NK-92 treated with Interleukin-12 subunit alpha and Interleukin-12 subunit beta, amount 100 ng/mL, for 24 hours (cell line): ENCODE measurements at regions not wholly inside any gene's neighbourhood (a gene's known extent, or its start where the extent isn't known, plus 50 kb on each side); places are given as distances from the start of the nearest gene placed in this dataset.
"Not testable (repeated sequence)": the region's sequence is repeated elsewhere in the genome, so short reads cannot be mapped to it uniquely, and the experiment has no call there.

Experiments
- DNase-seq: peaks from one replicate; lab custom pipeline; 2025; lab: John Stamatoyannopoulos, UW

DNA sequence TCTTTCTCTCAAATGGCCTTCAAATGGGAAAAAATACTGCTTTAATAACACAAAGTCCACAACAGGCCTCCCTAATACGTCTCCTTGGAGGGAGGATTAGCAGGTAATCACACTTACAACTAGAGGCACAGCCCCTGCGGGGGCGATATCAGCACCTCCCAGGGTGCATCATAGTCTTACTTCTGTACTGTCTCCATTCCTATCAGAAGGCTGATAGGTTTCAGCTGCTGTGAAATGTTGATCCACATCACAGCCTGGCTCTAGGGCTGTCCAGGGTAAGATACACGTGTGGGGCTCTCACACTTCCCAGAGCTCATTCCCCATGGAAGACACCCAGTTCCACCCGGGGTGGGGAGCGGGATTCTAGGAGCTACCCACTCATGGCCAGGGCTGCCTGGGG is 139.1 kb upstream of the SFSWAP start:
- DNase-seq = no peak

DNA sequence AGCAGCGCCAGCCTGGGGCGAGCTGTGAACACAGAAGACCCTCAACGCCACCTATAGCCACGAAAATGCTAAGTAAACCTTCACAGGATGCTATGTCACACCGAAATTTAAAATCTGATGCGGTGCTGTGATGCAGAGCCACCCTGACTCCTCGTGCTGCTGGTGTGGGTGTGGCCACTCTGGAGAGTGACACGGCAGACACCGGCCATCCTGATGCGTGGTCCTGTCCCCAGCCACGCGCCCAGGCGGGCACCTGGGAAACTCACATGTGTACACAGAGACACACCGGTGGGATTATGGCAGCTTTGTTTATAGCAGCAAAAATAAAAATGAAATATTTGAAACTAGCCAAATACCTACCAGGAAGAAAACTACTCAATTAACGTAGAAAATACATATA is 138.3 kb upstream of the SFSWAP start:
- DNase-seq = no peak

DNA sequence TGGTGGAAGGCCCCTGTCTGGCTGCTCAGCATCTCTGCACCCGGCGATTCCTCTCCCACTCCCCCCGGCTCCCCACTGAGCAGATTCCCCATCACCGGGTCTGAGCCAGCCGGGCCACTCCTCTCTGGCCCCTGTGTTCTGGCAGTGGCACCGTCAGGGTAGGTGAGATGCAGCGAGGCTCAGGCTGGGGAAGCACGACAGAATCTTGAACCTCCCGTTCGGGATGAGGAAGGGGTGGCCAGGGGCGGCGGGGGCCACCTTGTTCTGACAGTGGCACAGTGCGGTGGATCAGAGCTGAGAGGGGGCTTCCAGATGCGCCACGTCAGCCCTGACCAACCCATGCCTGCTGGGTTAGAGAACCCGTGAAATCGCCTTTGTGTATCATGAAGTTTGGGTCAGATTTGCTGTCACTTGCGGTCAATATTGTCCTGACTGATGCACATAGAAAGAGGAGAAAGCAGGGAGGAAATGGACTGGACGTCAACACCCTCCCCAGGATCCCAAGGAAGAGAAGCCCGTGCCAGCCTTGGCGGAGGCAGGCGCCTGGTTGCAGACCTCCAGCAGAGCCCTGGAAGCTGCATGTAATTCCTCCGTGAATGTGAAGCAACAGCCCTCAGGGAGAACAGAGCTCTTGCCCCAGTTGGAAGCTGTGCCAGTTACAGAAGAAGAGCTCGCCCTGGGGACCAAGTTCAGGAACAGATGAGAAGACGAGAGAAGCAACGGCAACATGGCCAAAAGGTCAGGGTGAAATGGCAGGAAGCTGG is 137.1 kb upstream of the SFSWAP start:
- DNase-seq = no peak

DNA sequence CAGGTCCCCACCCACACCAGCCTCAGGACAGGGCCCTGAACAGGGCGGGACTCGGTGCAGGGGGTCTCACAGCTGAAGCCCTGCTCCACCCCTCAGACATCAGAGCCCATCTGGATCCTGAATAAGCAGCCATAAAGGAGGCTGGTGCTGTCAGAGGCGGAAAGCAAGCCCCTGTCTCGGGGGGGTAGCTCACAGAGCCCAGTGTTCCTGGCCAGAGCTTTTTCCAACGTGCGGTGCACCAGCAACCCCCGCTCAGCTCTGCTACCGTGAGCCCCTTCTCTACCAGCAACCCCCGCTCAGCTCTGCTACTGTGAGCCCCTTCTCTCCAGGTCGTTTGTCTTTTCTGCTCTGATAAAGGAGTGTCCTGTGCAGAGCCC is 136.5 kb upstream of the SFSWAP start:
- no peak for DNase-seq

DNA sequence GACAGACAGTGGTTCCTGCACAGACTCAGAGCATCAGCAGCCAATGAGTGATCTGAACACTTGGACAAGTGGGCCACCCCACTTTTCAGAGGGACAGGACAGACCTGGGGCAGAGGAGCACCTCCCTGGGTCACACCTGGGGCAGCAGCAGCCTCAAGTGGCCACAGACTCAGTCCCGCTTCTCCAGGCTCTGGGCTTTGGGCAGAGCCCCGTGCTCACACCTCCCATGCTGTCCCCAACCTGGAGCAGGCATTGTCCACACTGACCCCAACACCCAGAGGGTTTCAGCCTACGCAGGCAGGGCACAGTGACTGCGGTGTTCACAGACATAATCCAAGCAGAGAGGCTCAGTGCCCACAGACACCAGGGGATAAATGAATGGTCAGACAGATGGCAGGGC is 135.5 kb upstream of the SFSWAP start:
- no peak for DNase-seq

DNA sequence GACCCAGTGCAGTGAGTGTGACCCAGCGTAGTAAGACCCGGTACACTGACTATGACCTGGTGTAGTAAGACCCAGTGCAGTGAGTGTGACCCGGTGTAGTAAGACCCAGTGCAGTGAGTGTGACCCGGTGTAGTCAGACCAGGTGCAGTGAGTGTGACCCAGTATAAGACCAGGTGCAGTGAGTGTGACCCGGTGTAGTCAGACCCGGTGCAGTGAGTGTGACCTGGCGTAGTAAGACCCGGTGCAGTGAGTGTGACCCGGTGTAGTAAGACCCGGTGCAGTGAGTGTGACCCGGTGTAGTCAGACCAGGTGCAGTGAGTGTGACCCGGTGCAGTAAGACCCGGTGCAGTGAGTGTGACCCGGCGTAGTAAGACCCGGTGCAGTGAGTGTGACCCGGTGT is 134.2 kb upstream of the SFSWAP start:
- DNase-seq = not testable (repeated sequence)

DNA sequence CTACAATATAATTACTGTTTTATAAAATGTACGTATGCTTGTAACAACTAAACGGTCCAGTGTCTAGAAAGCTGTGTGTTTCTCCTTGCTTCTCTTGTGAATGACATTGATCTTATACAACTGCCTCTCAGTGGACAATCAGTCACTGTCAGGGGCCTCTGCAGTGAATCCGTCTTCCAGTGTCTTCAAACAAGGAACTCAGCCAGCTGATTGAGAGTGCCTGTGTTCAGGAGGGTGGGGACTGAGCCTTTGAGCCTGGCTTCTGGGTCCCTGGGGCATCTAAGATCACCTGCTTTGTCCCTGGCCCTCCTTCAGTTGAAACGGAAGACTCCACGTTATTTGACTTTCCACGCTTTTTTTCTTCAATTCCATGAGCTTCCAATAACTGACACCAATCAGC is 133.1 kb upstream of the SFSWAP start:
- no peak for DNase-seq

DNA sequence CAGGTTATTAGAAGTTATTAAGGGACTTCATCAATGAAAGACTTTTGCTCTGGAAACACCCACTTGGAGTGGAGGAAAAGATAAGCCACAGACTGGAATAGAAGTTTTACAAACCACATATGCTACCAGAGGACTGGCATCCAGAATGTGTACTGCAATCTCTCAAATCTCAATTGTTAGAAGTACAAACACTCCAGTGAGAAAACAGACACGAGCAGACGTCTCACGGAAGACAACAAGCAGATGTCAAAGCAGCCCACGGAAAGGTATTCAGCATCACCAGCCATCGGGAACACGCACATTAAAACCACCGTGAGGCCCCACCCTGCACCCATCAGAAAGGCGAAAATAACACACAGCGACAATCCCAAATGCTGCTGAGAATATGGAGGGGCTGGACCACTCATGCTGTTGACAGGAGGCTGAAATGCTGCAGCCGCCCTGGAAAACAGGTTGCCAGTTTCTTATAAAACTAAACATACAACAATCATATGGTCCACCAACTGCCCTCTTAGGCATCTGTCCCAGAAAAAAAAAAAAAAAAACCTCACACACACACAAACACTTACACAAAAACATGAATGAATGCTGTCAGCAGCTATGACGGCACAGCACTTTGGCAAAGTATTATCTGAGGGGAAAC is 131.9 kb upstream of the SFSWAP start:
- DNase-seq = no peak

DNA sequence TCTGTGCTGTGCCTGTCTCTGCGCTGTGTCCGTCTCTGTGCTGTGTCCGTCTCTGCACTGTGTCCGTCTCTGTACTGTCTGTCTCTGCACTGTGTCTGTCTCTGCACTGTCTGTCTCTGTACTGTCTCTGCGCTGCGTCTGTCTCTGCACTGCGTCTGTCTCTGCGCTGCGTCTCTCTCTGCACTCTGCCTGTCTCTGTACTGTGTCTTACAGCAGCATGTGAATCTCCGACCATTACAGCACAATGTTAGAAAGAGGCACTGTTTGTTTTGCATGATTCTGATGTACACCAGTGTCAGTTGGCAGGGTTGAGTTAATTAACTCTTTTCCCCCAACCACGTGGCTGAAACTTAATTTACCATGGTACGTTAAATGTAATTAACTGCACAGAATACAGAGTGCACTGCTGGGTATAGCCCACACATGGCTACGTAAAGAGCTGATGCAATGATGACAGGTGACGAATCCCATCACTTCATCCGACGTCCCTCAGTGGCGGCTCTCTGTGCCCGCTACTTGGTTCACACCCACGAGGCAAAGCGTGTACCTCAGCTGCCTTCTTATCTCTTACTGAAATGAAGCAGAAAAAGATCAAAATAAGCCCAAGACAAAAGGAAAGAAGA is 127.7 kb upstream of the SFSWAP start:
- DNase-seq = no peak

DNA sequence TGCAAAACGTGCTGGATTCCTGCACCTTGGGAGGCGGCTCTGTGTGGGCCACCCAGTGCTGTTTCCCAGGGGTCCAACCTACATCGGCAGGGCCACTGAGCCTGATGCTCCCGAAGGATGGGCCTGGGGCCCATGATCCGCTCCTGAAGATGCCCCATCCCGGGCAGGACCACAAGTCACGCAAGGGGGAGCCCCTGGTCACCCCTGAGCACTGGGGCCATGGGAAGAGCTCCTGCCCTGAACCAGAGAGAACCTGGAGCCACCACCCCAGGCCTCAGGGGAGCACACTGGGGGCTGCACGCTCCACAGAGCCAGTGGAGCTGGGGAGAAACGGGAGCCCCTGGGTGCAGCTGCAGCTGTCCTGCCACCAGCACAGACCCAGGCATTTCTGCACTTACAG is 124.6 kb upstream of the SFSWAP start:
- DNase-seq = no peak

DNA sequence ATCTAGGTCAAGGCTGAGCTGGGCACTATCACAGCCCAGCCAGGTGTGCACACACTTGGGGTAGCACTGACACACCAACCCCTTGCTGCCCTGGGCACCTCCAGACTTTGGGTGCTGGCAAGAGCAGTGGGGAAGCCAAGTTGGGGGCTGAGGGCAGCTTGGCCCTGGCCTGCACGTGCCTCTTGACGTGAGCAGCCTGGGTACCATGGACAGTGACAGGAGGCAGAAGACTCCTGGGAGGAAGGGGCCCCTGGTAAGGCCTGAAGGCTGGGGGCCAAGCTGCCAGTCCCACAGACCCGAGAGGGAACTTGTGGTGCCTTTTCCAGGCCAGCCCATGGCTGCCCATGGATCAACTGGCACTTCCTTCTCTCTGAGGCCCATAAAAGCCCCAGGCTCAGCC is 124.1 kb upstream of the SFSWAP start:
- DNase-seq = no peak

DNA sequence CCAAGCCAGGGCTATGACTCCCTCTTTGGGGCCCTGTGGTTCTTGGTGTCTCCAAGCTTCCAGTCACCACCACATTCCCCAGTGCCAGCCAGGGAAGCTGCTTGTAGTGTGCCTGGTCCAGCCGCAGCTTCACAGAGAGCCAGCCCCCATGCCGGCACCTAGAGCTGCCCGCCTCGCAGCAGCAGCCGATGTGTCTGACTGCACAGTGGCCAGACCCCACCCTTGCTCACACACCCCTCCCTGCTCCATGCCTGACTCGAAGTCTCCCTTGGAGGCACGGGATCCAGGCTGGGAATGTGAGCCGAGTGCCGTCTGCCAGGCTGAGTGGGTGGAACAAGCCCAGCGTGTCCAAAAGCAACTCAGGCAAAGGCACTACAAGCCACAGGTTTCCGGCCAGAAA is 123.3 kb upstream of the SFSWAP start:
- DNase-seq = no peak

DNA sequence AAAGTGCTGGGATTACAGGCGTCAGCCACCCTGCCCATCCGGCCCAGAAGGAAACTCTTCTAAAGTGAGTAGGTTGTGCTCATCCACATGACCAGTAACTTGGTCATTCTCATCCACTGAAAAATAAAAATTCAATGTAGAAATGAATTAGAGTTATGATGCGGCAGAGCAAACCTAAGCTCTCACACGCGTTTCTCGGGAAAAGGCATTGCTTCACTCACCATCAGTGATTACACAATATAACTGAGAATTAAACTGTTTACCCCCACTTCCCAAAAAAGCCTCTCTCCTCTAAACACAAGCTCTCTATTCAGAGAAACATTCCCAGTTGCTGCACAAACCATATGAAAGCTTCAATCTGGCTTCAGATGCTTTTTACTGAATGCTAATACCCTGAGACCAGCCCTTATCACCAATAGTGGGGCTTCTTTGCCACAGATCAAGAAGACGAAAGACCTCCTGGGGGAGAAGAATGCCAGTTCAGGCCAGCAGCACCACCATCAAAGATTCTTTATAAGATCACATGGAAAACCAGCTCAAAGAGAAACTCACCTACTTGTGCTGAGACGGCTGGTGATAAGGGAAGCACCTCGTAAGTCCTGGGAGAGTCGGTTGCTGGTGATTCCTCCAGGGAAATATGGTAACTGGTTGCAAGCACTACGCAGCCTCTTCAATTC is 121.5 kb upstream of the SFSWAP start:
- no peak for DNase-seq

DNA sequence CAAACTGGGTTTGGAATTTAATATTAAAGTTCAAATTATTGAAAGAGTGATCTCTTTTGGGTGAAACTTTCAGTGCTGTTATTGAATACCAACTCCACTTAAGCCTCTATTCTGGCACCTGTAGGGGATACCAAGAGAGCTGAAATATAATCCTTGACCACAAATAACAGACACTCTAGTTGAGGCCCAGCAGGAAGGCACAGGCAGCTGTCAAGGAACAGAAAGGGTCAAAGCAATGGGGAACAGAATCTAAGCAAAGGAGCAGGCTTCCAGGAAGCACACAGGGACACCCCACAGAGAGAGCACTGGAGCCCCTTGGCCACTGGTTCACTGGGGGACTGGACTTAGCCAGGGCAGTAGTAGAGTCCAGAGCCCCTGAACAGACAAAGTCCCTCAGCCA is 120.9 kb upstream of the SFSWAP start:
- no peak for DNase-seq

DNA sequence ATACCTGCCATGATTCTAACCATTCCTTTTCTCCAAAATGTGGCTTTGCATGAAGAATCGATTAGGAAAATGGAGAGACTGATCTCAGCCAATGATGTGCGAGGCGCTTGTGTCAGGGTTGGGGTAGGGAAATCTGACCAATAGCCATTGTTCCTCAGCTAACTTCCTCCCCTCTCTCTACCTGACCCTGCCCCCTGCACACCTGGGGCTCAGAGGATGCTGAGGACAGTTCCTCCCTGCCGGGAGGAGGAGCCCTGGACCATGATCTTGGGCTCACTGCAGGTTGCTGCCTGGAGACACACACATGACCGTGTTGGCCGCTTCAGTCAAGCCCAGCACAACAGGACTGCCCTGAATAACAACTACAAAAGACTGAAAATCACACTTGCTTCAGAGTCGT is 119.8 kb upstream of the SFSWAP start:
- no peak for DNase-seq

DNA sequence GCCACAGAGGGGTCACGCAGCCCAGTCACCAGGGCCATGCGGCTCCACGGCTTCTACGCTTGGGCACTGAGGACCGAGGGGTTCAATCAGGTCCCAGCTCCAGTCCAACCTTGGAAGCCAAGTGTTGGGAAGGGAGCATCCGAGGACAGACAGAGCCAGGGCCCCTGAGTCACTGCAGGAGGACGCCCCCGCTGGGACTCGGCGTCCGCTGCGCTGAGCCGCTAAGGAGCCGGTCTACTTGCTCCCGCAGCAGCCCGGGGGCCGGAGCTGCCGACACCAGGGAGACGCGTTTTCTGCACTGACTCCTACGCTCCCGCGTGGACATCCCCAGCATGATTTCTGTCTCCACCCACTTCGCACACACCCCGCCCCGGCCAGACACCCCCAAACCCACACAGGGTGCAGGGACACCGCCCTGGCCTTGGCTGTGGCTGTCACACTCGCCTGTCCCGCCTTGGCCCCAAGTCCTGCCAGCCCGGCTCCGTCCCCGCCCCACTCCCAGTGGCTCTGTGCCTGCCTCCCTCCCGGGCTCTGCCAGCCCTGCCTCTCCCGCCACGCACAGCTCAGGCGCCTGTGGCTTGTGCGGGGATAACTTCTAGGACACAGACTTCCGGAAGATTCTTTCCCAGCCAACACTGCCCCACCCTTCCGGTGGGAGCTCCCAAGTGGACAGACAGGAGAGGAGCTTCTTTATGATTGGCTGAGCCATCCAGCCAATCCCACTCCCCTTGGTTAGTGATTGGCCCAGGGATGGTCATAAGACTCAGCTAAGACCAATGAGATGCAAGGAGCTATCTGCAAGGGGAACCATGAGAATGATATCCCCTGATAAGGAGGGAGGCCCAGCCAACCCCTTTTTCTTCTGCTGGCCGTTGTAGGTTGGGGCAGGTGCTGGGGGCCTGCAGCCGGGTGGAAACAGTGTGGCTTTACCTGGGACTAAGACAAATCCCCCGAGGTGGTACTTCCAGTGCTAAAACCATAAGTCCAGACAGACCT is 118.9 kb upstream of the SFSWAP start:
- no peak for DNase-seq

DNA sequence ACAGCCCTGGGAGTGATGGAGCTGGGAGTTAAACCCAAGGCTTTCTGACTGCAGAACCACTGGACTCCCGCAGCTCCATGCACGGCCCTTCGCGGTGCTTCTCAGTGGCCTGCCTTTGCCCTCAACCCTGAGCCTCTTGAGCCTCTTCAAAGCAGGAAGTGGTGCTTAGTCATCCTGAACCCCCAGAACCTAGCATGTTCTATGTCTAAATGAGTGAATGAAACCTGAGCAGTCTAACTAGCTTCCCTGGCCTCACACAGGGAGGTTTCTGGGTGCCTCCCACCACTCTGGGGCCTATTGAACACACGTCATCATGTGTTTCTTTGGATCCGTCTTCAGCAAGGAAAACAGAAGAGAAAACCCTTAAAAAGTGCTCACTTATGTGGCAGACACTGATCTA is 117.9 kb upstream of the SFSWAP start:
- DNase-seq = no peak

DNA sequence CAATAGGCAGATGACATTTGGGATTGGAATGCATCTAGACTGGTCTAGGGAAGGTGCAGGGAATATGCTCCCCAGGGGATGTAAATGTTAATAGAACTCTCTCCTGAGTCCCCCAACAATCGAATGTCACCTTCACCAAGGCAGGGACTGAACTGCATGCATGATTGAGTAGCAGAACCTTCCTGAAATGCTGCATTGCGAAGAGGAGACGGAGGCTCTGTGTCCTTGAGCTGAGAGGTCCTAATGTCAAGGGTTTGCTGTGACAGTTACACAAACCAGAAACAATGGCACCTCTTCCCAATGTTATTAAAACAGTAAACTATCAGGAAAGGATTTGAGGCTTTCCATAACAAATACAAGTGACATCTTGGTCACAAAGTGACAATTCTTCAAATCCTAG is 117.5 kb upstream of the SFSWAP start:
- no peak for DNase-seq

DNA sequence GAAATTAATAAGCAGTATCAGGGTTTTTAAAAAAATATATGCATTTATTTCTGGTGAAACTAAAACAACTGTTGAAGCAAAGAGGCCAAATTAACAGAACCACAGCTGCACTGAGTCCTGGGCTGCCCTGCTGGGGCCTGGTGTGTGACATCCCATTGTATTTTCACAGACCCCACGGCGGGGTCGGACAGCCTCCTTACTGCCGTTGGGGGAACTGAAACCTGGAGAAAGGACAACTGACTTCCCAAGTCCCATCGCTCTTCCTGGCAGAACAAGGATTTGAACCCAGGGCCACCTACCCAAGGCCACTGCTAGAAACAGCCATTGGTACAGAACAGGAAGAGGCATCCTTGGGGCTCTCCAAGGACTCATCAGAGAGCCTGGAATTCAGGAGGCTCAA is 114.8 kb upstream of the SFSWAP start:
- DNase-seq = no peak

DNA sequence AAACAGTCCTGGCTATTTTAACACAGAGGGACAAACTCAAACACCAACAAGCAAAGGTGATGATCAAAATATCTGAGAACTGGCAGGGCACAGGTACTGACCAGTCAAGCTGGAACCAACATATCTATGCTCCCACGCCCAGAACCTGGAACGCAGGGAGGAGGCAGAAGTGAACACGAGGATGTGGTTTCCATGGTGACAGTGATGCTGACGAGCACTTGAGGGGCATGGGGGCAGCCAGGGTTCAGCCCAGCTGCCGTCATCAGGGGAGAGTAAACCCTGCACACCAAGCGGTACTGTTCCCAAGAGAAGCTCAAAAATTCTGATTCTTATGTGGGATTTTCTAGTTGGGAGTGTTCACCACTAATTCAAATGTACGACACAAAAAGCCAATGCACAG is 113.6 kb upstream of the SFSWAP start:
- DNase-seq = no peak

DNA sequence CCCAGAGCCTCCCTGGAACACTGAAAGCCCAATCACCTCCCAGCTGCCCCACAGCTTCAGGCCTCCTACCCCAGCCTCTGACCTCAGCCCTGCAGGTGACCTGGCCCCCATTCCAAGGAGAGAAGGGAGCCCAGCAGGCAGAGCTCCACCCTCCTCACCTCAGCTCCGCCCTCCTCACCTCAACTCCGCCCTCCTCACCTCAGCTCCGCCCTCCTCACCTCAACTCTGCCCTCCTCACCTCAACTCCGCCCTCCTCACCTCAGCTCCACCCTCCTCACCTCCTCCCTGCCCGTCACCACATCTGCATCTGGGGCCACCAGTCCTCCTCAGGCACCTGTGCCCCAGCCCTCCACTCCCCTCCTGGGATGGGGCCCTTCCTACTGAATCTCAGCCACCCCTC is 112.2 kb upstream of the SFSWAP start:
- DNase-seq = no peak
